ENCODE measurements at regions not wholly inside any gene's neighbourhood (a gene's known extent, or its start where the extent isn't known, plus 50 kb on each side); places are given as distances from the start of the nearest gene placed in this dataset.

GRCh38 chr13:26834646-26835045 is 74.1 kb upstream of the GPR12 start:
- no peaks in the 10 kb centered on the region for H3K4me1 ChIP-seq (ENCODE audit: control insufficient read depth, insufficient read depth, low read length)
- in situ Hi-C loops (cut with MboI) (no loop called here), intact Hi-C loops (cut with micrococcal nuclease; ENCODE audit: unreplicated experiment) (no loop called here)
- no peak overlapping the region for H3K9ac ChIP-seq (ENCODE audit: control insufficient read depth, insufficient read depth, low read length)
- ChIA-PET SMC1A (ENCODE audit: uncharacterized antibody, unreplicated experiment) (no interaction called here), RAD21 (ENCODE audit: unreplicated experiment) (no interaction called here), POLR2A (no interaction called here), CTCF (interaction anchor here (0.8 kb wide), 1 partner anchor 22 kb away, joined by 6 read pairs; no protein-coding TSS in a partner anchor)
- no peak for ATAC-seq
- no peaks in the 10 kb centered on the region for H3K36me3 ChIP-seq (ENCODE audit: control insufficient read depth in 2 of 2, insufficient read depth in 2 of 2, low read length in 1 of 2)
- TF ChIP-seq ZBED1 (IDR thresholded peaks at IDR 0.05; ENCODE audit: borderline replicate concordance) (no peak), ZBTB4 (CRISPR knock-in tag; IDR thresholded peaks at IDR 0.05) (no peak), FOXK2 (IDR thresholded peaks at IDR 0.05) (no peak), CBX5 (IDR thresholded peaks at IDR 0.05; ENCODE audit: low read depth) (no peak), RFX5 (IDR thresholded peaks at IDR 0.05; ENCODE audit: low read depth, low read length) (no peak), MEF2B (IDR thresholded peaks at IDR 0.05; ENCODE audit: partially characterized antibody, poor library complexity, severe bottlenecking) (no peak), NFYA (IDR thresholded peaks at IDR 0.05; ENCODE audit: borderline replicate concordance, low read depth, low read length) (no peak), RUNX3 (IDR thresholded peaks at IDR 0.05; ENCODE audit: low read length) (no peak), RAD51 (IDR thresholded peaks at IDR 0.05) (no peak), ELK1 (IDR thresholded peaks at IDR 0.05; ENCODE audit: low read depth, low read length) (no peak), SRF (IDR thresholded peaks at IDR 0.05; ENCODE audit: low read depth in 2 of 2, low read length in 2 of 2) (no peak), STAT1 (conservative IDR thresholded peaks at IDR 0.05) (no peak), CHD4 (IDR thresholded peaks at IDR 0.05) (no peak), POLR2A (IDR thresholded peaks at IDR 0.05; ENCODE audit: low read depth, low read length) (no peak), NR2F1 (conservative IDR thresholded peaks at IDR 0.05) (no peak), ATF7 (IDR thresholded peaks at IDR 0.05; ENCODE audit: low read depth) (no peak), RELB (IDR thresholded peaks at IDR 0.05; ENCODE audit: low read depth) (no peak), CBFB (IDR thresholded peaks at IDR 0.05; ENCODE audit: low read depth) (no peak), TARDBP (IDR thresholded peaks at IDR 0.05; ENCODE audit: borderline replicate concordance) (no peak)
- no peak overlapping the region for H2AFZ ChIP-seq (ENCODE audit: control insufficient read depth, low read depth, low read length)
- H3K9me3 ChIP-seq (replicated peaks; ENCODE audit: control insufficient read depth, insufficient read depth, low read length): no peaks in the 10 kb centered on the region
- H3K27me3 ChIP-seq (replicated peaks in 1 of 2; ENCODE audit: control insufficient read depth in 2 of 2, insufficient read depth in 2 of 2, low read length in 1 of 2): peaks cover 0 to 4% of the 10 kb centered on the region in 2 experiments; a peak in 2 of 4 replicates
- H3K79me2 ChIP-seq (ENCODE audit: control insufficient read depth, insufficient read depth, low read length): no peaks in the 10 kb centered on the region
- no peaks in the 10 kb centered on the region for H4K20me1 ChIP-seq (ENCODE audit: control insufficient read depth, insufficient read depth)
- 18% methylated on average over 4 of the region's 4 CpGs for WGBS (ENCODE audit: insufficient coverage, insufficient replicate concordance, low lambda C conversion rate, missing lambda C conversion rate)
- no peak for DNase-seq (ENCODE audit: low read depth, low spot score)
- H3K4me3 ChIP-seq: no peak overlapping the region
- BruUV-seq (replicated peaks): no TSS peak
- FAIRE-seq: no peak
- H3K27ac ChIP-seq (ENCODE audit: control insufficient read depth, insufficient read depth): no peak overlapping the region
- H3K4me2 ChIP-seq (ENCODE audit: control insufficient read depth, insufficient read depth): no peak overlapping the region

Measured in GM12878 (cell line).